Activated naive CD8-positive, alpha-beta T cell treated with anti-CD3 and anti-CD28 coated beads, Interleukin-2, amount 10 ng/mL, durations not matched to agents 7 days and 5 days (primary cell): ENCODE measurements at regions not wholly inside any gene's neighbourhood (a gene's known extent, or its start where the extent isn't known, plus 50 kb on each side); places are given as distances from the start of the nearest gene placed in this dataset.
A peak's percentile ranks its signal among the peaks of the same experiment; 100 is the strongest.

Source experiments
- ATAC-seq: fragments of 150-1000 bp; cut with Tn5 transposase; one replicate; pipeline ENCODE4 v1.10.0; 2021; ENCODE audit warnings: low read depth, moderate library complexity
- POLR2A ChIA-PET: fragments of 350-600 bp; sonication (Branson Sonifier 250); formaldehyde crosslinking; loops from one replicate; lab custom pipeline; 2021; ENCODE audit warnings: antibody characterized with exemption; lab: Charles Lee
- DNase-seq: peaks from one replicate; pipeline ENCODE4 v3.0.0; 2021
- H3K27ac Mint-ChIP-seq: one replicate; pipeline ENCODE4 v1.8.0; 2022; ENCODE audit warnings: mild to moderate bottlenecking, mixed read lengths
- H3K27me3 Mint-ChIP-seq: one replicate; pipeline ENCODE4 v1.8.0; 2022; ENCODE audit warnings: mild to moderate bottlenecking, moderate library complexity, mixed read lengths
- H3K36me3 Mint-ChIP-seq: one replicate; pipeline ENCODE4 v1.8.0; 2021; ENCODE audit warnings: mild to moderate bottlenecking, mixed read lengths
- H3K4me1 Mint-ChIP-seq: one replicate; pipeline ENCODE4 v1.8.0; 2021; ENCODE audit warnings: mixed read lengths
- H3K4me3 Mint-ChIP-seq: one replicate; pipeline ENCODE4 v1.8.0; 2022; ENCODE audit warnings: mild to moderate bottlenecking, moderate library complexity, mixed read lengths
- H3K9me3 Mint-ChIP-seq: one replicate; pipeline ENCODE4 v1.8.0; 2021; ENCODE audit warnings: mixed read lengths

DNA sequence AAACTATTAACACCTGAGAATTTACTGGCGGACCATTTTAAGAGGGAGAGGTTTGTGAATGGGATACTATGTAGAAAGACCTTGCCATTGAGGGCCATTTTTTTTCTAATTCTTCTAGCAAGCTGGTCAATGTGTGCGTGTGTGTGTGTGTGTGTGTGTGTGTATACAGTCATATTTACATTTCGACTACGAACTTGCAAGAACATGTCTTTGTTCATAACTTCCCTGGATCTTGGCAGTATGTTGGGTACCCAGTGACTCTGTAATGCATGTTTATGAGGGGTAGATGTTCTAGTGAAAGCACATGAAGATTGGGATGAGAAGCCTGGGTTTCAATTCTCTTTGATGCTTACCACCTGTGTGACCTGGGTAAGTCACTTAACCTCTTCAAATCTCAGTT, 133.6 kb downstream of the UBE2E3 start:
- peaks cover 14% of the 10 kb centered on the region for H3K9me3 Mint-ChIP-seq
- peaks cover 24% of the 10 kb centered on the region for H3K36me3 Mint-ChIP-seq
- H3K27ac Mint-ChIP-seq: no peak overlapping the region
- H3K4me3 Mint-ChIP-seq: no peak overlapping the region
- peaks cover 12% of the 10 kb centered on the region for H3K4me1 Mint-ChIP-seq
- POLR2A ChIA-PET: interaction anchor here (0.6 kb wide), 1 partner anchor 46 kb away, joined by 4 read pairs; no protein-coding TSS in a partner anchor
- H3K27me3 Mint-ChIP-seq: no peaks in the 10 kb centered on the region
- DNase-seq (no peak), ATAC-seq (no peak)

GRCh38 chr2:181116261-181116660, 135.9 kb downstream of the UBE2E3 start:
- DNase-seq: no peak
- Mint-ChIP-seq H3K27ac (no peak overlapping the region), H3K4me3 (no peak overlapping the region), H3K27me3 (no peaks in the 10 kb centered on the region), H3K4me1 (peaks cover 21% of the 10 kb centered on the region), H3K9me3 (peaks cover 16% of the 10 kb centered on the region), H3K36me3 (peaks cover 28% of the 10 kb centered on the region)
- POLR2A ChIA-PET: interaction anchor here (0.6 kb wide), 1 partner anchor 25 kb away, joined by 3 read pairs; no protein-coding TSS in a partner anchor
- ATAC-seq: no peak

DNA sequence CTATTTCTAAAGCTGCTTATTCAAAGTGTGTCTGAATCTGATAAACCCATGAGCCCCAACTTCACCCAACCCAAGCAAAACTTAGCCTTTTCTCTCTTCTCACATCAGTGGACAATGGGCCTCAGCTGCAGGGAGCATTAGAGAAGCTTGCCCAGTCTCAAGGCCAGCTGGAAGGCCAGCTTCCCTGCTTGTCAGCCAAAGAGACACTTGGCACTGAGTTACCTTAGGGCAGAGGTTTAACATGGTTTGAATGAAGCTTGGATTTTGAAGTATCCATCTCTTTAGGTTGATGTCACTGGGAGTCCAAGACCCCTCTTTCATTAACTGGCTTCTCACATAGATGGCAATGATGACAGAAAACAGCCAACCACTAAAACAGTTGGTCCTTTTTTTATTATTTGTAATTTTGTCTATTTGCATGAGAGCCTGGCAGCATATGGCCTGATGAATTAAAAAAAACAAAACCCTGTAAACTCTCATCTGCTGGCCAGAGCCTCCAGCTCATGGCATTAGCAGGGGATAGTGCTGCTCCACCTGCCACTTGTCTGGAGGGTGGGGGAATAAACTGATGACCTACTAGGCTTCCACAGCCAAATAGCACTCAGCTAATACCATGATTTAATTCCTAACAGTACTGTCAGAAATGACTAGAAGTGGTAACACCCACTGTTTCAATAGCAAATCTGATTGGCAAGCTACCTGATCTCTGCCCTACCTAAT, 137.0 kb downstream of the UBE2E3 start:
- Mint-ChIP-seq H3K36me3 (peaks cover 33% of the 10 kb centered on the region), H3K27ac (no peak overlapping the region), H3K9me3 (peaks cover 17% of the 10 kb centered on the region), H3K4me1 (peaks cover 28% of the 10 kb centered on the region), H3K27me3 (no peaks in the 10 kb centered on the region), H3K4me3 (no peak overlapping the region)
- POLR2A ChIA-PET: no interaction called here
- ATAC-seq (no peak), DNase-seq (no peak)

DNA sequence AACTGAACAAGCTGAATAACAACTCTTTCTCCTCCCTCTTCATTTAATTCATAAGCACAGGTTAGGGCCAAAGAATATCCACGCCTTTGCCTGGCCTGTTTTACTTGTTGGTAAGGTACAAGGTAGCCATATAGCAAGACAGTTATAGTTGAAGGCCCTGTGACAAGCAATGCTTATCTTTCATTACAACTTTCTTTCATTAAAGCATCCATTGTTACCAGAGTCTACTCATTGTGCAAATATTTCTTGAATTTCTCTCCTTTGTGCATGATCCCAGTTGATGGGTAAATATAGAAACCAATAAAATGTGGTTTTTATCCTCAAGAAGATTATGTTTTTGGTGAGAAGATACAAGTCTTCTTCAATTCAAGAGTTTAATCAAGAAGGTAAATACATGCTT, 140.2 kb downstream of the UBE2E3 start:
- no peak overlapping the region for H3K4me3 Mint-ChIP-seq
- POLR2A ChIA-PET: interaction anchor here (0.7 to 1.9 kb wide), 3 partner anchors 9 to 184 kb away, joined by 4 to 8 read pairs (median 6); no protein-coding TSS in a partner anchor
- ATAC-seq: no peak

GRCh38 chr2:181121996-181122395, 141.6 kb downstream of the UBE2E3 start:
- H3K27me3 Mint-ChIP-seq: no peaks in the 10 kb centered on the region
- H3K36me3 Mint-ChIP-seq: peaks cover 36% of the 10 kb centered on the region
- H3K4me3 Mint-ChIP-seq: no peak overlapping the region
- POLR2A ChIA-PET: interaction anchor here (1.1 to 1.9 kb wide), 6 partner anchors 10 to 336 kb away, joined by 3 to 6 read pairs (median 4); partner anchors contain the start of gene ITGA4
- no peak for ATAC-seq
- H3K27ac Mint-ChIP-seq: no peak overlapping the region
- H3K4me1 Mint-ChIP-seq: peaks cover 51% of the 10 kb centered on the region
- H3K9me3 Mint-ChIP-seq: peaks cover 15% of the 10 kb centered on the region
- DNase-seq: no peak

More for the DNA sequence above, 140.2 kb downstream of the UBE2E3 start:
- Mint-ChIP-seq H3K4me1 (peaks cover 41% of the 10 kb centered on the region), H3K36me3 (peaks cover 33% of the 10 kb centered on the region), H3K27ac (no peak overlapping the region), H3K9me3 (peaks cover 15% of the 10 kb centered on the region), H3K27me3 (no peaks in the 10 kb centered on the region)
- no peak for DNase-seq

GRCh38 chr2:181122601-181123000, 142.2 kb downstream of the UBE2E3 start:
- H3K27me3 Mint-ChIP-seq: no peaks in the 10 kb centered on the region
- peaks cover 34% of the 10 kb centered on the region for H3K36me3 Mint-ChIP-seq
- no peak overlapping the region for H3K27ac Mint-ChIP-seq
- DNase-seq (no peak), ATAC-seq (no peak)
- POLR2A ChIA-PET: interaction anchor here (0.6 to 1.9 kb wide), 5 partner anchors 19 to 189 kb away, joined by 3 to 6 read pairs (median 3); no protein-coding TSS in a partner anchor
- peaks cover 15% of the 10 kb centered on the region for H3K9me3 Mint-ChIP-seq
- no peak overlapping the region for H3K4me3 Mint-ChIP-seq
- H3K4me1 Mint-ChIP-seq: peaks cover 49% of the 10 kb centered on the region

DNA sequence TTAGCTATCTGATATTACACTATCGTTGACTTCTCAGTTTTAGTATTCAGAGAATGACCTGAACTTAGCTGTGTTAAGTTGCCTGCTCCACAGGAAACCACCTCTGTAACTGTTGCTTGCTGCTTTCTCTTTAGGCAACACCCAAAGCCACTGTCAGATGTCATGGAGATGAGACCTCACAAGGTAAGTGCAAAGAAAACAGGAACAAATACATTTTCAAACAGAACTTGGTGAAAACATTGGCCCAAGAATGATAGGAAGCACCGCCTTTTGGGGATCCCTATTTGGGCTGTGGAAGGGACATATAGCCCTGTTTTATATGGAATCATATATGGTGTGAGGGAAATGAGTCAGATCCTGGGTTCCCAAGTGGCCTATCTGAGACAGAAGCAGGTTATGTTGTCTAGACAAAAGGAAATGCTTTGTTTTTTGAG, 143.4 kb downstream of the UBE2E3 start:
- H3K27ac Mint-ChIP-seq: peak overlapping the region; percentile 90
- H3K36me3 Mint-ChIP-seq: peaks cover 29% of the 10 kb centered on the region
- no peak for DNase-seq
- H3K4me1 Mint-ChIP-seq: peaks cover 49% of the 10 kb centered on the region
- peaks cover 10% of the 10 kb centered on the region for H3K9me3 Mint-ChIP-seq
- H3K4me3 Mint-ChIP-seq: peak overlapping the region; percentile 84
- peak; percentile 95 for ATAC-seq
- POLR2A ChIA-PET: interaction anchor here (0.5 to 5.0 kb wide), 11 partner anchors 16 to 335 kb away, joined by 3 to 64 read pairs (median 4); partner anchors contain the start of gene ITGA4
- H3K27me3 Mint-ChIP-seq: no peaks in the 10 kb centered on the region

DNA sequence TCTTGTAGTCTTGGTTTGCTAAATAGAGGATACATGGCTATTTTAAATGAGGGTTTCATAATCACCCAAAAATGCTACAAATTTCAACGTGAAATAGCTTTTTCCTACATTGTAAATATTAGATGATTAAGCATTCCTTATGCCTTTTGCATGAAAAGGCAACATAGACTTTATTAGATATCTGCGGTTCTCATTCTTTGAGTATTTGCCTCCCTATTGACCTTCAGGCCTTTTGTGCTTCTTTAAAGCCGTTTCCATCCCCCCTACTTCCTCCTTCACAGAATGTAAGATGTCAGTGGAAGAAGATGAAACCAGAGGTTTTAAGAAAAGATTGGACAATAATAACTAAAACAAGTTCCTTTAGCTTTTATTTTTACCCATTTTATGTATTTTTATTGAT, 144.1 kb downstream of the UBE2E3 start:
- Mint-ChIP-seq H3K4me1 (peaks cover 48% of the 10 kb centered on the region), H3K27ac (peak overlapping the region; percentile 90), H3K27me3 (no peaks in the 10 kb centered on the region), H3K4me3 (peak overlapping the region; percentile 84), H3K36me3 (peaks cover 25% of the 10 kb centered on the region), H3K9me3 (peaks cover 8% of the 10 kb centered on the region)
- POLR2A ChIA-PET: interaction anchor here (1.3 to 5.0 kb wide), 7 partner anchors 20 to 334 kb away, joined by 3 to 64 read pairs (median 9); partner anchors contain the start of gene ITGA4
- DNase-seq (no peak), ATAC-seq (no peak)

DNA sequence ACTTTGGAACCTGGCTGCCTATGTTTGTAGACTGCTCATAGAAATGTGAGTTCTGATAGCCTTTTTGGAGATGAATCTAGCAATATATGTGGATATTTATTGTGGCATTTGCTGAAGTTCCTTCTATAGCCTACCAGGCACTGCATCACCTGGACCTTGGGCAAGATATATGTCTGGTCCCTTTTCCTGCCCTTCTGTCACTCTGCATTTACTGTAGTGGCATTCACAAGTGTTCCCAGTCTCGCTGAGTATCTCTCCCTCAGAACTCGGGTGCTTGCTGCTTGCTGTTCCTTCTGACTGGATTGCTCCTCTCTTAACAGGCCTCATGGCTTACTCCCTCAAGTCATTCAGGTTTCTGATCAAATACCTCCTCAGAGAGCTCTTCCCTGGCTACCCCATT, 145.0 kb downstream of the UBE2E3 start:
- Mint-ChIP-seq H3K9me3 (peaks cover 5% of the 10 kb centered on the region), H3K36me3 (peaks cover 26% of the 10 kb centered on the region), H3K27ac (peak overlapping the region; percentile 90), H3K27me3 (no peaks in the 10 kb centered on the region), H3K4me3 (peak overlapping the region; percentile 84), H3K4me1 (peaks cover 54% of the 10 kb centered on the region)
- POLR2A ChIA-PET: interaction anchor here (1.2 to 5.0 kb wide), 7 partner anchors 15 to 333 kb away, joined by 3 to 64 read pairs (median 9); partner anchors contain the start of gene ITGA4
- DNase-seq (no peak), ATAC-seq (no peak)

- POLR2A ChIA-PET: interaction anchor here (0.6 to 5.0 kb wide), 8 partner anchors 14 to 332 kb away, joined by 3 to 64 read pairs (median 7); partner anchors contain the start of gene ITGA4
- DNase-seq: no peak
- Mint-ChIP-seq H3K4me3 (peak overlapping the region; percentile 84), H3K4me1 (peaks cover 49% of the 10 kb centered on the region), H3K9me3 (peaks cover 1% of the 10 kb centered on the region), H3K27me3 (no peaks in the 10 kb centered on the region), H3K27ac (peak overlapping the region; percentile 90), H3K36me3 (peaks cover 16% of the 10 kb centered on the region)
- ATAC-seq: no peak
These were observed 146.0 kb downstream of the UBE2E3 start for GRCh38 chr2:181126311-181126868.

DNA sequence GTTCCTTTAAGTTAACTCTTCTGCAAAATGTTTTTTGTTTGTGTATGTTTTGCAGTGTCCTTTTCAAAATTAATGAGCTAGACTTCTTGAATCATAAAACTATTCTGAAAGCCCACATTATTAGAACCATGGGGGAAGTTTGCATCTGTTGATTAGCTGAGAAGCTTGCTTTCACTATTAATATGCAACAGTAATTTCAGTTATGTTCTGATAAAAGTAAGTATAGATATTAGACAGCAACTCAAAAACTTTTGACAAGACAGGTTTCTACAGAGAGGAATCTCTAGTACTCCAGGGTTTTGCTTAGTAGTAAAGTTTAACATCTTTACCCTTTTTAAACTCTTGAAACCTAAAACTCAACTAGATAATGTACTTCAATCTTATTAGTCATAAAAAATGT, 147.8 kb downstream of the UBE2E3 start:
- peak overlapping the region; percentile 67 for H3K27ac Mint-ChIP-seq
- no peaks in the 10 kb centered on the region for H3K27me3 Mint-ChIP-seq
- no peaks in the 10 kb centered on the region for H3K9me3 Mint-ChIP-seq
- peaks cover 11% of the 10 kb centered on the region for H3K36me3 Mint-ChIP-seq
- H3K4me3 Mint-ChIP-seq: peak overlapping the region; percentile 62
- peaks cover 51% of the 10 kb centered on the region for H3K4me1 Mint-ChIP-seq
- POLR2A ChIA-PET: interaction anchor here (0.9 to 5.0 kb wide), 3 partner anchors 12 to 330 kb away, joined by 3 to 48 read pairs (median 5); partner anchors contain the start of gene ITGA4
- no peak for ATAC-seq
- no peak for DNase-seq

DNA sequence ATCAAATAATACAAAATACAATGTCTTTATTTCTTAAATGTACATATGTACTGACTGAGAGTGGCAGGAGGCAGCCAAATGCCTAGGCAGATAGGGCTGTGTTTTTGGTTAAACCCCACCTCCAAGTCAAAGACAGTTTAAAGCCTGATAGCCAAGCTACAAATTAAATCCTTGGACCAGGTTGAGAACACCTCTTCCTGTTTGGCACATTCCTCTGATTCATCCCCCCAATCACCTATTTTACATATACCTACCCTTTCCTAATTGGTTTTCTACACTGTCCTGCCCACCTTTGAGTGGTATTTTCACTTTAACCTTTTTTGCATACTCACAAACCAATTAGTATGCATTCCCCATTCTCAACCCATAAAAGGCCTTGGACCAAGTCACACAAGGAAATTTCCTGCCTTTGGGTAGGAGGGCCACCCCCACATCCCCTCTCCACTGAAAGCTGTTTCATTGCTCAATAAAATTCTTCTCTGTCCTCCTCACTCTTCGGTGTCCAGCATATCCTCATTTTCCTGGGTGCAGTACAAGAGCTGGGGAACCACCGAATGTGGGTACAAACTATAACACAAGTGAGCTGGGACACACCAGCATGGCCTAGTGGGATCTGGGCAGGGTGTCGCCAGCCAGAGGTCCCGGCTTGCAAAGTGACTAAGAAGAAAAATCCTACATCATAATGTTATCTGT, 149.1 kb downstream of the UBE2E3 start:
- Mint-ChIP-seq H3K4me1 (peaks cover 47% of the 10 kb centered on the region), H3K27me3 (no peaks in the 10 kb centered on the region), H3K27ac (peak overlapping the region; percentile 79), H3K9me3 (peaks cover under 1% of the 10 kb centered on the region), H3K4me3 (peak overlapping the region; percentile 26), H3K36me3 (peaks cover 18% of the 10 kb centered on the region)
- no peak for DNase-seq
- POLR2A ChIA-PET: interaction anchor here (3.7 kb wide), 1 partner anchor 12 kb away, joined by 23 read pairs; no protein-coding TSS in a partner anchor
- ATAC-seq: no peak
